HT1080 (cell line): ENCODE measurements at regions not wholly inside any gene's neighbourhood (a gene's known extent, or its start where the extent isn't known, plus 50 kb on each side); places are given as distances from the start of the nearest gene placed in this dataset.

Experiments used
- DNase-seq: peaks from one replicate; pipeline ENCODE4 v3.0.0-alpha.2; 2015; ENCODE audit warnings: low read depth

GRCh38 chr1:87560137-87560536 is 231.5 kb downstream of the LMO4 start:
- DNase-seq: no peak

- DNase-seq: no peak
These were observed 232.1 kb downstream of the LMO4 start for GRCh38 chr1:87560601-87561360.

DNA sequence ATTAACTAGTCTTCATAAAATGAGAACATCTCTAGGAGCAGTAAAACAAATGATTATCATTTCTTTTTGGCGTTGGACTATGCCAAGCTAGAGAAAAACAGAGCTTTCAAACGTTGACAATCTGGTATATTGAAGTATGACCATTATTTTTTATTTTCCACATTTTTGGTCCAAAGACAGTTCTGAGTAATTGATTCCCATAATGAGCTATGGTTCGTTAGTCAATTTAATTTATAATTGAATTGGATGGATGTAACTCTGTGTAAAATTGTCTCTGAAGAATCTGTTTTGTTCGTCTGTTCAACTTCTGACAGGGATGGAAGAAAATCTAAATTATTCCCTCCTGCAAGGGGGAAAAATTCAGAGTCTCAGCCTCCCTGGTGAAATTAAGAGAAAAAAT is 234.5 kb downstream of the LMO4 start:
- no peak for DNase-seq

GRCh38 chr1:87565861-87566260 is 237.2 kb downstream of the LMO4 start:
- no peak for DNase-seq

- no peak for DNase-seq
These were observed 239.3 kb downstream of the LMO4 start for GRCh38 chr1:87568005-87568404.

GRCh38 chr1:87568911-87569310 is 240.2 kb downstream of the LMO4 start:
- no peak for DNase-seq

GRCh38 chr1:87572008-87572407 is 243.3 kb downstream of the LMO4 start:
- no peak for DNase-seq

DNA sequence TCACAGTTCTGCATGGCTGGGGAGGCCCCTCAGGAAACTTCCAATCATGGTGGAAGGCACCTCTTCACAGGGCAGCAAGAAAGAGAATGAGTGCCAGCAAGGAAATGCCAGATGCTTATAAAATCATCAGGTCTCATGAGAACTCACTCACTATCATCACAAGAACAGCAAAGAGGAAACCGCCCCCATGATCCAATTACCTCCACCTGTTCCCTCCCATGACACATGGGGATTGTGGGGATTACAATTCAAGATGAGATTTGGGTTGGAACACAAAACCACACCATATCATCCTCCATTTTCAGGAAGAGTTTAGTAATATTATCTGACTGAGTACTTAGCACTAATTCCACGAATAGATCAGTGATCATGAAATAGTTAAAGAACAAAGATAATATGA is 244.2 kb downstream of the LMO4 start:
- no peak for DNase-seq

GRCh38 chr1:87575528-87575927 is 246.8 kb downstream of the LMO4 start:
- no peak for DNase-seq

DNA sequence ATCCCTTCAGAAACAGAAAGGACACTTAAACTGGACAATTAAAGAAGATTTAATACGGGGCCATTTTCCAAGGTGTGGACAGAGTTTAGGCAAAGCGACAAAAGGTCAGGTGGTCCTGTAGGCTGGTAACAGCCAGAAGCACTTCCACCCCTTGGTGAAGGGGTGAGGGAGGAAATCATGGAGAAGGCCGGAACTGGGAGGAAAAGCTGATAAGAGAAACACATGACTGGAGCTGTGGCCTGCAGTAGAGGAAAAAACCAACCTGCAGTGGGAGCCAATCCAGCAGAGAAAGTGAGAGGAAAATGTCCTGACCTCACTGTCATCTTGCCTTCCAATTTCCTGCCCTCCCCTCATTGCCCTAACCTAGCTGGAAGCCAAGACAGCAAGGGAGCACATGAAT is 249.8 kb downstream of the LMO4 start:
- DNase-seq: no peak

DNA sequence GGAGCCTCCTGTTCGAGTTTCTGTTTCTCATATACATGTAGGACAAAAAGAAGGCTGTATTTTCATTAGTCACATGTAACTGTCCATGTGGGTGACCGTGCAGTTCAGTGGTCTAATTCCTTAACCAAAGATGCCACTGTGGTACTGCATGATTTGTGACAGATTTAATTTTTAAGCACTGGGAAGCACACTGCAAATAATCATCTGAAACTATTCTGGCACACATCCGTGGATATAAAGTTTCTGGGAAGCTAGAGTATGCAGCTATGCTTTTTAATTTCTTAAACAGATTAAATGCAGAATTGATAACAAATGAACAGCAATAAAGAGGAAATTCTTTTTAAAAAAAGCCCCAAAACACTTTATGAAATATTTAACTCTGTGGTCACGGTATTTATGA is 254.8 kb downstream of the LMO4 start:
- no peak for DNase-seq

DNA sequence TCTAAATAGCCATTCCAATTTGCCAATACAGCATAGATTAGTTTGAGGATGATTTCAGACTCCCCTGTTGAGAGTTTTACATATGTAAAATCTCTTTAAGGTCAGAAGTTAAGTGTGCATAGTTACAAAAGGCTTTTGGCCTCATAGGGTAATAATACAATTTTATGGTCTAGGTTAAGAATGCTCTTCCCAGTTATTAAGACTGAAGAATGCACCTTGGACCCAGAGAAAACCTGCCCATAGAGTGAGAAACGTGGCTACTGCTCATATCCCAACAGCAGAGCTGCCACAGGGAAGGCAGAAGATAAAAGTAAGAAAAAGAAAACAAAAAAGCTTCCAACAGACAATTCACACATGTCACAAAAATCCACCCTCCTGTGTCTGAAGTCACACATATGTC is 255.9 kb downstream of the LMO4 start:
- no peak for DNase-seq

DNA sequence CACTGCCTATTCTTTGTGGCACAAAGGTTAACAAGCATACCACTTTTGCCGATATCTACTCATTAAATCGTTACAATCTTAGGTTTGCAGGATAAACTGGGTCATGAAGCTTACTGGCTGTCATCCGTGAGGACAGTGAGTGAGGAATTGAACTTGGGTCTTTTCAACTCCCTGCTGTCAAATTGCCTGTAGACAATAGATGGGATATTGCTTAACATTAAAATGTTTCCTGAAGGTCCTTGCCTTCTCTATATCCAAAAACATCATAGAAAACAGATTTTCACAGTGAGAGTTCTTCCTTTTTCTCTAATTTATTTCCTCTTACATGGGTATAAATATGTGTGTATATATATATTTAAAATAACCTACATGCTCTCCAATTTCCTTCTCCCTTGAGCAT is 257.8 kb downstream of the LMO4 start:
- no peak for DNase-seq

GRCh38 chr1:87588495-87588894 is 259.8 kb downstream of the LMO4 start:
- DNase-seq: no peak

DNA sequence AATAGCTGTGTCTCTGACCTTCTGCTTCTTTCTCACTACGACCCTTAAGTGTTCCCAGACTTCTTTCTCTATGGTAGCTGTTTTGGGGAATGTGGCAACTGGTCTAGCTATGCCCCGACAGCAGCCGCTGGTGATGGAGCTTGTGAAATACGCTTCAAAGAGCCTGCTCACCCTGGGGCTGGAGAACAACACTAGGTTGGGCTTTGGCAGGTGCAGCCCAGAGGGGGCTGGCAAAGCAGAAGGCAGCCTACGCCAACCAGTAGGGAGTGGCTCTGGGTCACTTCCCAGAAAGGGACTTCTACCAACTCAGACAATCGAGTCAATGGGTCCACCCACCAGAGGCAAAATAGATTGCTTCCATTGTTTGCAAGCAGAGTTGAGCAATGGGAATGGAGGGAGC is 262.8 kb downstream of the LMO4 start:
- no peak for DNase-seq

GRCh38 chr1:87592156-87592555 is 263.5 kb downstream of the LMO4 start:
- DNase-seq: no peak

- DNase-seq: no peak
These were observed 266.2 kb downstream of the LMO4 start for GRCh38 chr1:87594736-87595383.

- no peak for DNase-seq
These were observed 266.7 kb downstream of the LMO4 start for GRCh38 chr1:87595384-87595781.

GRCh38 chr1:87598429-87598828 is 269.7 kb downstream of the LMO4 start:
- peak; percentile 21 for DNase-seq

DNA sequence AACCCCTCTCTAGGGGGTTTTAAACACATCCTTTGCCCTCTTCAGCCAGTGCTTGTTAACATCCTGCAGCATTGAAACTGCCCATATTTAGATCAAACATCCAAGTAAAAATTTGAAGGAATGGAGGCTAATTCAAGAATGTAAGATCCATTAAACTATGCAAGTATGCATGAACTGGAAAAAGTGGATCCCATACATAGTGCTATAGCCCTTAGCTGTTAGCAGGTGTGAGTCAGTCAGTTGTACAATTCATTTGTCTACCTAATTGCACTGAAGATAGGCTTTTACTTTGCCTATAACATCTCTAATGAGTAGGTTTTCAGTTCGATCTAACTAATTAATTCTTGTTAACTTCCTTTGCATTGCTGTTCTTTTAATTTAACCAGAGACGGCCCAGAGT is 270.9 kb downstream of the LMO4 start:
- DNase-seq: no peak

DNA sequence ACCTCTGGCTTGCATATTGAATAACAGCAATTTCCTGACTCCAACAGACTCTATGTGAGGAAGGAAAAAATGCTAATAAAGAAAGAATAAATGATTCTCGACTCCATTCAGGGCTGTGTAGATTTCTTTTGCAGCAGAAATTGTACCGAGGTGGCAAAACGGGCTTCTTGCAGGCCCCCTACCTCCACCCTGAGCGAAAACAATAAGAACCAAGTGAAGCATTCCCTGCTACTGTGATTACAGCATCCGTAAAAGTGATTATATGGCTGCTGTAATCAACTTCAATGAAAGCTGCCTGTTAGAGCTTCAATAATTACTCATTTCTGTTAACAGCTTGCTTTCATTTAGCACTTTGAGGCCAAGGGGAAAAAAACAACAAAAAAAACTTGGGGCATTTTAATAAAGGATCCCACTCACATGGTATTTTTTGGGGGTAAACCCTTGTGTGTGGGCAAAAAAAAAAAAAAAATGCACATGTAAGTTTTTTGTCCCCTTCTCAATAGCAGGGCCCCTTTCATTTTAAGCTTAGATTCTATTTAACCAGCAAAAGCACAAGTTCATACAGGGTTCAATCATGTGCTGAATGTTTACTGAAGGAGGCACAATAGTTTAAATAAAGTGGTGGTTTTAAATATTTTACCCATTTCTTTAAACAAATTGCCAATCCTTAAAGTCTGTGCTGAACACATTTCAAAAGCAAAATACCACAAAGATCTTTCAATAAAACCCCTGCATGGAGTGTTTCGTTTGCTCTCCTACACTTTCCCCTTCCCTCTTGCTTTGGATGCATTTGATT is 271.6 kb downstream of the LMO4 start:
- no peak for DNase-seq

DNA sequence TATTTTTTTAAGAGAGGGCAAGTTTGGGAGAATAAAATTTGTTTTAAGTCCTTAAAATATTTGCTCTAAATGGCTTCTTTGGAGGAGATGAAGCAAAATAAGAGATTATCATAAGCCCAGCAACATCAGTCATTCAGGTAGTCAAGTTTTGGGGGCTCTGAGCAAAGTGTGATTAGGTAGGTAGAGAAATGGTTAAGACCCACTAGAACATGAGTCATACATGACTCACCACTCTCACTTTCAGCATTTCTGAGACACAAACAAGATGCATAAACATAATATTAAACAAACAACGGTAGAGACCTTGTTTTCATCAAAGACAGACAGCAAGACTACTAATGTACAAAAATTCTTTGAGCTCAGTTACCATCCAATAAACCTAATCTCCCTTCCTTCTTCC is 272.2 kb downstream of the LMO4 start:
- DNase-seq: peak; percentile 5

GRCh38 chr1:87603626-87604025 is 274.9 kb downstream of the LMO4 start:
- no peak for DNase-seq
